ENCODE measurements at regions not wholly inside any gene's neighbourhood (a gene's known extent, or its start where the extent isn't known, plus 50 kb on each side); places are given as distances from the start of the nearest gene placed in this dataset.

DNA sequence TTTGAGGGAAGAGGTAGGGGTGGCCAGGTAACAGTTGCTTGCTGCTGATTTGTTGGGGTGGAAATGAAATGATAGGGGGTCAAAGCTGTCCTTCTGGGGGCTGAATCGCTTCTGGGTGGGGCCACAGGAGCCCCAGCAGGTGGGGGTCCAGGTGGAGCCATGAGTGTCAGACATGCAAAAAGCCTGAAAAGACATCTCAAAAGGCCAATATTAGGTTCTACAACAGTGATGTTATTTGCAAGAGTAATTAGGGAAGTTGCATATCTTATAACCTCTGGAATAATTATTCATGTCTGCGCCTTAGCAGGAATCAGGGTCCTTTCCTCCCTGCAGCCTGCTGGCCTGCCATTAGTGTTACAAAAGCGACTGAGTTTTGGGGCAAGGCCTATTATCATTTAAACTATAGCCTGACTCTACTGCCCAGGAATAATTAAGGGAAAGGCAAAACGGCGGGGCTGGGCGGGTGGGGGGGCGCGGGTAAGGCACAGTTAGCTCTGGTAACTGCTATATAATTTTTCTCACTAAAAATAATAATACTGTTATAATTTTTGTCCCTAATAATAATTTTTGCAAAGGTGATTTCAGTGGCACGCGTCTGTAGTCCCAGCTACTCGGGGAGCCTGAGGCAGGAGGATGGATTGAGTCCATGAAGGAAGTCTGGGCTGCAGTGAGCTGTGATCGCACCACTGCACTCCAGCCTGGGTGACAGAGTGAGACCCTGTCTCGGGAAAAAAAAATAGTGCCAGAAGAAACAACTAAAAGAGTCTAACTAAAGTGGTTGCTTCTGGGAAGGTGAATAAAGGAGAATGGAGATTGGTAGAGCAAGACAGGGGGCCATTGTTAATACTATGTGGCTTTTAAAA, 145.7 kb downstream of the MAGEB17 start:
- Histone ChIP-seq H3K27me3 (replicated peaks; ENCODE audit: insufficient read depth, low read depth, low read length, poor library complexity) (no peaks in the 10 kb centered on the region), H3K9me3 (ENCODE audit: low read depth, low read length, poor library complexity, severe bottlenecking) (no peaks in the 10 kb centered on the region), H3K4me1 (ENCODE audit: insufficient read depth, low read length, poor library complexity, severe bottlenecking) (peaks cover 2% of the 10 kb centered on the region), H3K36me3 (ENCODE audit: insufficient read depth, low read length, poor library complexity, severe bottlenecking) (no peaks in the 10 kb centered on the region), H3K27ac (ENCODE audit: low read depth, low read length, poor library complexity, severe bottlenecking) (no peak overlapping the region), H3K4me3 (ENCODE audit: low read depth, low read length, poor library complexity, severe bottlenecking) (no peak overlapping the region)
- ChIA-PET CTCF (no interaction called here), POLR2A (ENCODE audit: low non-redundant PET) (no interaction called here)
- no peak for DNase-seq (ENCODE audit: low spot score)
- BruUV-seq (replicated peaks) = no TSS peak
- intact Hi-C loops (cut with micrococcal nuclease; ENCODE audit: unreplicated experiment) = no loop called here
- no peak for TF ChIP-seq CTCF (conservative IDR thresholded peaks at IDR 0.05; ENCODE audit: low read depth, low read length)
- no peak for TF ChIP-seq EZH2 (IDR thresholded peaks at IDR 0.05; ENCODE audit: borderline replicate concordance, low read depth, low read length, poor library complexity, severe bottlenecking)

- ChIA-PET POLR2A (ENCODE audit: low non-redundant PET) (no interaction called here), CTCF (no interaction called here)
- H3K4me1 ChIP-seq (ENCODE audit: insufficient read depth, low read length, poor library complexity, severe bottlenecking) = no peaks in the 10 kb centered on the region
- no peaks in the 10 kb centered on the region for H3K36me3 ChIP-seq (ENCODE audit: insufficient read depth, low read length, poor library complexity, severe bottlenecking)
- no TSS peak for BruUV-seq (replicated peaks)
- no peak overlapping the region for H3K4me3 ChIP-seq (ENCODE audit: low read depth, low read length, poor library complexity, severe bottlenecking)
- H3K27ac ChIP-seq (ENCODE audit: low read depth, low read length, poor library complexity, severe bottlenecking) = no peak overlapping the region
- intact Hi-C loops (cut with micrococcal nuclease; ENCODE audit: unreplicated experiment) = no loop called here
- H3K27me3 ChIP-seq (replicated peaks; ENCODE audit: insufficient read depth, low read depth, low read length, poor library complexity) = no peaks in the 10 kb centered on the region
- DNase-seq (ENCODE audit: low spot score) = peak; percentile 51
- TF ChIP-seq CTCF (conservative IDR thresholded peaks at IDR 0.05; ENCODE audit: low read depth, low read length) (no peak), EZH2 (IDR thresholded peaks at IDR 0.05; ENCODE audit: borderline replicate concordance, low read depth, low read length, poor library complexity, severe bottlenecking) (no peak)
- H3K9me3 ChIP-seq (ENCODE audit: low read depth, low read length, poor library complexity, severe bottlenecking) = no peaks in the 10 kb centered on the region
Measured at GRCh38 chrX:16316331-16316730, 149.1 kb downstream of the MAGEB17 start.

GRCh38 chrX:16319929-16320328, 152.6 kb downstream of the MAGEB17 start:
- DNase-seq (ENCODE audit: low spot score) = no peak
- no peaks in the 10 kb centered on the region for H3K4me1 ChIP-seq (ENCODE audit: insufficient read depth, low read length, poor library complexity, severe bottlenecking)
- no peak for TF ChIP-seq CTCF (conservative IDR thresholded peaks at IDR 0.05; ENCODE audit: low read depth, low read length)
- TF ChIP-seq EZH2 (IDR thresholded peaks at IDR 0.05; ENCODE audit: borderline replicate concordance, low read depth, low read length, poor library complexity, severe bottlenecking) = no peak
- H3K27me3 ChIP-seq (replicated peaks; ENCODE audit: insufficient read depth, low read depth, low read length, poor library complexity) = no peaks in the 10 kb centered on the region
- H3K36me3 ChIP-seq (ENCODE audit: insufficient read depth, low read length, poor library complexity, severe bottlenecking) = no peaks in the 10 kb centered on the region
- no TSS peak for BruUV-seq (replicated peaks)
- ChIA-PET POLR2A (ENCODE audit: low non-redundant PET) (no interaction called here), CTCF (no interaction called here)
- intact Hi-C loops (cut with micrococcal nuclease; ENCODE audit: unreplicated experiment) = no loop called here
- H3K9me3 ChIP-seq (ENCODE audit: low read depth, low read length, poor library complexity, severe bottlenecking) = no peaks in the 10 kb centered on the region
- no peak overlapping the region for H3K27ac ChIP-seq (ENCODE audit: low read depth, low read length, poor library complexity, severe bottlenecking)
- H3K4me3 ChIP-seq (ENCODE audit: low read depth, low read length, poor library complexity, severe bottlenecking) = no peak overlapping the region

Data from A673 (cell line).